Panc1 (cell line): ENCODE measurements at regions not wholly inside any gene's neighbourhood (a gene's known extent, or its start where the extent isn't known, plus 50 kb on each side); places are given as distances from the start of the nearest gene placed in this dataset.

Experiments used
- ATAC-seq: fragments of 200-7000 bp; cut with Tn5 transposase; 2 replicates; pipeline ENCODE4 v1.9.1; 2020; ENCODE audit warnings: mild to moderate bottlenecking, moderate library complexity
- BruUV-seq: library from RNA; stranded (reverse); fragments of 400-500 nt; replicated peaks from 2 replicates; lab custom pipeline; 2021; lab: Mats Ljungman, UMichigan
- CTCF ChIA-PET: fragments of 300-600 bp; sonication (Branson Sonifier 250); formaldehyde crosslinking; loops from one replicate; lab custom pipeline; 2022; ENCODE audit warnings: antibody characterized with exemption; lab: Charles Lee
- POLR2A ChIA-PET: fragments of 300-600 bp; sonication (Branson Sonifier 250); formaldehyde crosslinking; loops from one replicate; lab custom pipeline; 2022; ENCODE audit warnings: antibody characterized with exemption; lab: Charles Lee
- DNase-seq: peaks from one replicate; pipeline ENCODE4 v3.0.0-alpha.2; 2010; ENCODE audit warnings: low read depth, low spot score
- H3K27ac ChIP-seq: 2 replicates; pipeline ENCODE4 v1.5.1; 2011; ENCODE audit warnings: mild to moderate bottlenecking, low read length, inconsistent platforms
- H3K27me3 ChIP-seq: fragments of 200-500 bp; sonication (Bioruptor generic); 2 replicates; pipeline ENCODE4 v1.6.0; 2014; ENCODE audit warnings: low read length, inconsistent platforms; ENCODE audit not compliant: control insufficient read depth, insufficient read depth
- H3K36me3 ChIP-seq: fragments of 200-500 bp; sonication (Bioruptor generic); 2 replicates; pipeline ENCODE4 v1.5.1; 2014; ENCODE audit warnings: inconsistent platforms, mild to moderate bottlenecking, low read length, moderate library complexity; ENCODE audit not compliant: control insufficient read depth, insufficient read depth
- H3K4me1 ChIP-seq: 2 replicates; pipeline ENCODE4 v1.5.1; 2011; ENCODE audit warnings: inconsistent platforms, mild to moderate bottlenecking, low read length, moderate library complexity; ENCODE audit not compliant: control insufficient read depth, insufficient read depth
- H3K4me3 ChIP-seq, 2 experiments: 2 replicates each; pipeline ENCODE4 v1.5.1; 2011 to 2012; ENCODE audit warnings: low read depth in 2 of 2, low read length in 2 of 2, mild to moderate bottlenecking in 2 of 2, inconsistent platforms in 1 of 2, moderate library complexity in 1 of 2
- H3K9me3 ChIP-seq: fragments of 200-500 bp; sonication (Bioruptor generic); 2 replicates; pipeline ENCODE4 v1.5.1; 2014; ENCODE audit warnings: low read depth, mild to moderate bottlenecking, inconsistent platforms, low read length, moderate library complexity; ENCODE audit not compliant: control insufficient read depth, insufficient read depth
- CTCF ChIP-seq: fragments of 450-650 bp; IDR thresholded peaks from 2 replicates; pipeline ENCODE4 v1.5.1; 2017; ENCODE audit warnings: mild to moderate bottlenecking
- POLR2AphosphoS5 ChIP-seq: IDR thresholded peaks from 2 replicates; pipeline ENCODE4 v1.6.1; 2012; ENCODE audit warnings: mild to moderate bottlenecking, low read depth, low read length, moderate library complexity
- REST ChIP-seq, 2 experiments: IDR thresholded peaks; 2 replicates each; pipeline ENCODE4 v1.6.1; 2011 to 2012; ENCODE audit warnings: low read depth in 2 of 2, control low read depth in 1 of 2, low read length in 1 of 2, mild to moderate bottlenecking in 1 of 2, moderate library complexity in 1 of 2; ENCODE audit not compliant: insufficient read depth in 1 of 2
- SIN3A ChIP-seq: IDR thresholded peaks from 2 replicates; pipeline ENCODE4 v1.6.1; 2012; ENCODE audit warnings: low read depth, mild to moderate bottlenecking, low read length, moderate library complexity, borderline replicate concordance; ENCODE audit not compliant: insufficient read depth
- TCF7L2 ChIP-seq: IDR thresholded peaks from 2 replicates; pipeline ENCODE4 v1.6.1; 2011; ENCODE audit warnings: mild to moderate bottlenecking, low read depth, low read length, inconsistent platforms
- in situ Hi-C: cut with HindIII; loops from 2 replicates; pipeline ENCODE4 v1.10.0; 2016; ENCODE audit warnings: low sequenced_read_pairs, low pct_unique_long_range_greater_than_20kb
- intact Hi-C: fragments of 100-400 bp; cut with micrococcal nuclease; formaldehyde crosslinking; loops from one replicate; pipeline ENCODE4 v1.10.0; 2022; ENCODE audit not compliant: unreplicated experiment

- Histone ChIP-seq H3K36me3 (no peaks in the 10 kb centered on the region), H3K27me3 (no peaks in the 10 kb centered on the region), H3K9me3 (no peaks in the 10 kb centered on the region), H3K4me1 (no peaks in the 10 kb centered on the region), H3K27ac (no peak overlapping the region), H3K4me3 (no peak overlapping the region)
- CTCF ChIA-PET, result no interaction called here
- intact Hi-C loops, result no loop called here
- DNase-seq (peak; percentile 61), ATAC-seq (no peak)
- BruUV-seq, result TSS peak; percentile 1
- in situ Hi-C loops, result no loop called here
- no peak for TF ChIP-seq TCF7L2
- no peak for TF ChIP-seq CTCF
- no peak for TF ChIP-seq SIN3A
- no peak for TF ChIP-seq REST (IDR thresholded peaks at IDR 0.05; ENCODE audit: insufficient read depth in 1 of 2, low read depth in 2 of 2, low read length in 1 of 2)
- no peak for TF ChIP-seq POLR2AphosphoS5
- POLR2A ChIA-PET, result no interaction called here
Observed at GRCh38 chr21:8991088-8991907, 1530.1 kb upstream of the TPTE start.

- H3K4me1 ChIP-seq, result no peaks in the 10 kb centered on the region
- no peak overlapping the region for H3K27ac ChIP-seq
- no peak overlapping the region for H3K4me3 ChIP-seq
- no TSS peak for BruUV-seq
- in situ Hi-C loops (no loop called here), intact Hi-C loops (no loop called here)
- peak; percentile 56 for DNase-seq
- ATAC-seq, result peak; percentile 3
- H3K27me3 ChIP-seq, result no peaks in the 10 kb centered on the region
- H3K36me3 ChIP-seq, result no peaks in the 10 kb centered on the region
- ChIA-PET POLR2A (no interaction called here), CTCF (no interaction called here)
- TF ChIP-seq REST (IDR thresholded peaks at IDR 0.05; ENCODE audit: insufficient read depth in 1 of 2, low read depth in 2 of 2, low read length in 1 of 2), result no peak
- no peaks in the 10 kb centered on the region for H3K9me3 ChIP-seq
Observed at GRCh38 chr21:8991968-8992621, 1529.3 kb upstream of the TPTE start.
